HEK293T (cell line): ENCODE measurements at regions not wholly inside any gene's neighbourhood (a gene's known extent, or its start where the extent isn't known, plus 50 kb on each side); places are given as distances from the start of the nearest gene placed in this dataset.

Source experiments
- CTCF ChIA-PET: fragments of 350-600 bp; formaldehyde crosslinking; extraction: SDS; loops from one replicate; lab custom pipeline; 2021; ENCODE audit warnings: antibody characterized with exemption, inconsistent platforms; lab: Yijun Ruan, JAX
- POLR2A ChIA-PET: fragments of 350-600 bp; formaldehyde crosslinking; extraction: SDS; loops from one replicate; lab custom pipeline; 2020; ENCODE audit warnings: antibody characterized with exemption, inconsistent platforms; lab: Yijun Ruan, JAX
- DNase-seq: peaks from one replicate; pipeline ENCODE4 v3.0.0; 2012; ENCODE audit warnings: mixed read lengths; ENCODE audit errors: extremely low spot score
- ARNT ChIP-seq: fragments of 450-650 bp; IDR thresholded peaks from 2 replicates; pipeline ENCODE4 v1.6.1; 2017; ENCODE audit warnings: mild to moderate bottlenecking
- BHLHE40 ChIP-seq: fragments of 450-650 bp; IDR thresholded peaks from 2 replicates; pipeline ENCODE4 v1.6.1; 2016; ENCODE audit warnings: mild to moderate bottlenecking, moderate library complexity, borderline replicate concordance
- CTBP1 ChIP-seq: fragments of 450-650 bp; IDR thresholded peaks from 2 replicates; pipeline ENCODE4 v1.6.1; 2016; ENCODE audit warnings: borderline replicate concordance
- ELF4 ChIP-seq: fragments of 450-650 bp; IDR thresholded peaks from 2 replicates; pipeline ENCODE4 v1.6.1; 2017; ENCODE audit warnings: antibody characterized with exemption
- FOXA1 ChIP-seq: fragments of 450-650 bp; IDR thresholded peaks from 2 replicates; pipeline ENCODE4 v1.6.1; 2016; ENCODE audit warnings: mild to moderate bottlenecking
- FOXK2 ChIP-seq: fragments of 450-650 bp; IDR thresholded peaks from 2 replicates; pipeline ENCODE4 v1.6.1; 2016; ENCODE audit warnings: mild to moderate bottlenecking
- FOXM1 ChIP-seq: fragments of 450-650 bp; IDR thresholded peaks from 2 replicates; pipeline ENCODE4 v1.6.1; 2017; ENCODE audit warnings: mild to moderate bottlenecking, borderline replicate concordance
- HDGF ChIP-seq: fragments of 450-650 bp; IDR thresholded peaks from 2 replicates; pipeline ENCODE4 v1.6.1; 2017; ENCODE audit warnings: antibody characterized with exemption, borderline replicate concordance
- L3MBTL2 ChIP-seq: fragments of 450-650 bp; conservative IDR thresholded peaks from 2 replicates; pipeline ENCODE4 v1.6.1; 2016; ENCODE audit warnings: mild to moderate bottlenecking
- LEF1 ChIP-seq: fragments of 450-650 bp; IDR thresholded peaks from 2 replicates; pipeline ENCODE4 v1.6.1; 2017; ENCODE audit warnings: mild to moderate bottlenecking, borderline replicate concordance
- NFRKB ChIP-seq: fragments of 450-650 bp; IDR thresholded peaks from 2 replicates; pipeline ENCODE4 v1.6.1; 2016; ENCODE audit warnings: mild to moderate bottlenecking, moderate library complexity
- PKNOX1 ChIP-seq: fragments of 450-650 bp; IDR thresholded peaks from 2 replicates; pipeline ENCODE4 v1.6.1; 2016
- SP1 ChIP-seq: fragments of 450-650 bp; IDR thresholded peaks from 2 replicates; pipeline ENCODE4 v1.6.1; 2017
- SUZ12 ChIP-seq: fragments of 450-650 bp; IDR thresholded peaks from 2 replicates; pipeline ENCODE4 v1.6.1; 2016; ENCODE audit warnings: mild to moderate bottlenecking
- TARDBP ChIP-seq: fragments of 450-650 bp; IDR thresholded peaks from 2 replicates; pipeline ENCODE4 v1.6.1; 2016
- ZNF384 ChIP-seq: fragments of 450-650 bp; IDR thresholded peaks from 2 replicates; pipeline ENCODE4 v1.6.1; 2016

GRCh38 chr5:89351222-89351621 lies 468.2 kb upstream of the MEF2C start:
- CTCF ChIA-PET, result no interaction called here
- no peak for DNase-seq
- TF ChIP-seq SP1, result no peak
- POLR2A ChIA-PET, result no interaction called here

- DNase-seq, result no peak
- POLR2A ChIA-PET, result no interaction called here
- TF ChIP-seq SUZ12 (no peak), TARDBP (no peak), HDGF (no peak), LEF1 (no peak), FOXM1 (no peak)
- CTCF ChIA-PET, result no interaction called here
These were observed 467.7 kb upstream of the MEF2C start for GRCh38 chr5:89350684-89351083.

GRCh38 chr5:89349246-89349980 lies 466.4 kb upstream of the MEF2C start:
- no peak for TF ChIP-seq L3MBTL2
- POLR2A ChIA-PET, result no interaction called here
- CTCF ChIA-PET, result no interaction called here
- no peak for DNase-seq

- ChIA-PET POLR2A (no interaction called here), CTCF (no interaction called here)
- no peak for TF ChIP-seq CTBP1
- no peak for DNase-seq
These were observed 463.6 kb upstream of the MEF2C start for GRCh38 chr5:89346573-89346972.

- no peak for DNase-seq
- ChIA-PET CTCF (no interaction called here), POLR2A (no interaction called here)
- TF ChIP-seq NFRKB, result no peak
- no peak for TF ChIP-seq BHLHE40
- no peak for TF ChIP-seq CTBP1
- no peak for TF ChIP-seq FOXA1
- TF ChIP-seq L3MBTL2, result no peak
- no peak for TF ChIP-seq FOXK2
- no peak for TF ChIP-seq LEF1
- TF ChIP-seq FOXM1, result no peak
- no peak for TF ChIP-seq HDGF
- TF ChIP-seq PKNOX1, result no peak
- no peak for TF ChIP-seq SUZ12
- TF ChIP-seq ELF4, result no peak
- no peak for TF ChIP-seq TARDBP
- no peak for TF ChIP-seq ZNF384
- no peak for TF ChIP-seq SP1
- TF ChIP-seq ARNT, result no peak
These were observed 460.7 kb upstream of the MEF2C start for GRCh38 chr5:89343666-89344065.

- no peak for TF ChIP-seq PKNOX1
- TF ChIP-seq FOXM1, result no peak
- TF ChIP-seq FOXA1, result no peak
- TF ChIP-seq SUZ12, result no peak
- POLR2A ChIA-PET, result no interaction called here
- CTCF ChIA-PET, result no interaction called here
These were observed 459.3 kb upstream of the MEF2C start for GRCh38 chr5:89342106-89342876.

GRCh38 chr5:89338935-89339334 lies 456.0 kb upstream of the MEF2C start:
- ChIA-PET POLR2A (no interaction called here), CTCF (no interaction called here)
- no peak for TF ChIP-seq LEF1
- TF ChIP-seq SP1, result no peak
- no peak for TF ChIP-seq PKNOX1
- no peak for TF ChIP-seq BHLHE40
- DNase-seq, result no peak

More at GRCh38 chr5:89342106-89342876, 459.3 kb upstream of the MEF2C start:
- no peak for DNase-seq

GRCh38 chr5:89336111-89336510 lies 453.1 kb upstream of the MEF2C start:
- ChIA-PET POLR2A (no interaction called here), CTCF (no interaction called here)
- TF ChIP-seq CTBP1, result no peak
- TF ChIP-seq FOXA1, result no peak
- no peak for TF ChIP-seq FOXK2
- no peak for TF ChIP-seq SP1
- no peak for TF ChIP-seq HDGF
- TF ChIP-seq BHLHE40, result no peak
- no peak for TF ChIP-seq LEF1
- no peak for DNase-seq
